Activated naive CD4-positive, alpha-beta T cell treated with anti-CD3 and anti-CD28 coated beads, Interleukin-2, amount 50 U/mL, for 72 hours (primary cell): ENCODE measurements at regions not wholly inside any gene's neighbourhood (a gene's known extent, or its start where the extent isn't known, plus 50 kb on each side); places are given as distances from the start of the nearest gene placed in this dataset.
"Not testable (repeated sequence)": the region's sequence is repeated elsewhere in the genome, so short reads cannot be mapped to it uniquely, and the experiment has no call there.

Experiments used
- ATAC-seq, 2 donors: fragments of 150-1000 bp; cut with Tn5 transposase; 2 replicates each; pipeline ENCODE4 v1.10.0; 2021; ENCODE audit warnings: mild to moderate bottlenecking in 2 of 2, moderate library complexity in 2 of 2
- DNase-seq, 2 donors: peaks; one replicate each; pipeline ENCODE4 v3.0.0; 2021 to 2022; ENCODE audit warnings: low spot score in 2 of 2
- H3K27ac Mint-ChIP-seq, 2 donors: one replicate each; pipeline ENCODE4 v1.8.0; 2022; ENCODE audit warnings: mild to moderate bottlenecking in 2 of 2, mixed read lengths in 2 of 2
- H3K36me3 Mint-ChIP-seq, 2 donors: one replicate each; pipeline ENCODE4 v1.8.0; 2022; ENCODE audit warnings: mixed read lengths in 2 of 2
- H3K9me3 Mint-ChIP-seq, 2 donors: one replicate each; pipeline ENCODE4 v1.8.0; 2022; ENCODE audit warnings: mixed read lengths in 2 of 2

GRCh38 chr12:25320123-25321006 is 69.6 kb upstream of the KRAS start:
- DNase-seq (peak in 1 of 2 donors; percentile 25), ATAC-seq (peak; percentile 78 to 87)
- Mint-ChIP-seq H3K27ac (peak overlapping the region; percentile 48 to 79), H3K36me3 (peaks cover 0 to 5% of the 10 kb centered on the region in 2 donors), H3K9me3 (peaks cover 5% of the 10 kb centered on the region in 2 donors)

- peaks cover 5% of the 10 kb centered on the region in 2 donors for H3K9me3 Mint-ChIP-seq
- peak overlapping the region in 1 of 2 donors; percentile 79 for H3K27ac Mint-ChIP-seq
- DNase-seq: no peak
- peak in 1 of 2 donors; percentile 5 for ATAC-seq
- H3K36me3 Mint-ChIP-seq: peaks cover 0 to 10% of the 10 kb centered on the region in 2 donors
Measured at GRCh38 chr12:25319233-25319984, 68.7 kb upstream of the KRAS start.

GRCh38 chr12:25317553-25317952 is 66.8 kb upstream of the KRAS start:
- peaks cover 5% of the 10 kb centered on the region in 2 donors for H3K9me3 Mint-ChIP-seq
- ATAC-seq (no peak), DNase-seq (no peak)
- no peak overlapping the region for H3K27ac Mint-ChIP-seq
- peaks cover 0 to 10% of the 10 kb centered on the region in 2 donors for H3K36me3 Mint-ChIP-seq

- Mint-ChIP-seq H3K9me3 (peaks cover 5% of the 10 kb centered on the region in 2 donors), H3K36me3 (peaks cover 0 to 10% of the 10 kb centered on the region in 2 donors), H3K27ac (no peak overlapping the region)
- DNase-seq: no peak
- ATAC-seq: no peak
Measured at GRCh38 chr12:25315388-25315787, 64.7 kb upstream of the KRAS start.

GRCh38 chr12:25313266-25313990 is 62.7 kb upstream of the KRAS start:
- not testable (repeated sequence) for ATAC-seq, H3K27ac Mint-ChIP-seq, H3K9me3 Mint-ChIP-seq, DNase-seq
- peaks cover 0 to 10% of the 10 kb centered on the region in 2 donors for H3K36me3 Mint-ChIP-seq

- ATAC-seq (no peak), DNase-seq (no peak)
- H3K9me3 Mint-ChIP-seq: peaks cover 4 to 9% of the 10 kb centered on the region in 2 donors
- no peak overlapping the region for H3K27ac Mint-ChIP-seq
- peaks cover 0 to 9% of the 10 kb centered on the region in 2 donors for H3K36me3 Mint-ChIP-seq
Measured at GRCh38 chr12:25311506-25311905, 60.8 kb upstream of the KRAS start.

- not testable (repeated sequence) for H3K36me3 Mint-ChIP-seq, ATAC-seq, H3K27ac Mint-ChIP-seq, DNase-seq
- peaks cover 0 to 11% of the 10 kb centered on the region in 2 donors for H3K9me3 Mint-ChIP-seq
Measured at GRCh38 chr12:25310071-25310470, 59.3 kb upstream of the KRAS start.

- Mint-ChIP-seq H3K27ac (no peak overlapping the region), H3K9me3 (peaks cover 0 to 14% of the 10 kb centered on the region in 2 donors), H3K36me3 (no peaks in the 10 kb centered on the region)
- DNase-seq: no peak
- no peak for ATAC-seq
Measured at GRCh38 chr12:25308756-25309155, 58.0 kb upstream of the KRAS start.

- no peaks in the 10 kb centered on the region for H3K36me3 Mint-ChIP-seq
- no peak for ATAC-seq
- DNase-seq: no peak
- H3K9me3 Mint-ChIP-seq: peaks cover 0 to 15% of the 10 kb centered on the region in 2 donors
- peak overlapping the region in 1 of 2 donors; percentile 51 for H3K27ac Mint-ChIP-seq
Measured at GRCh38 chr12:25307818-25308217, 57.1 kb upstream of the KRAS start.

- Mint-ChIP-seq H3K9me3 (peaks cover 0 to 10% of the 10 kb centered on the region in 2 donors), H3K27ac (no peak overlapping the region), H3K36me3 (no peaks in the 10 kb centered on the region)
- no peak for ATAC-seq
- DNase-seq: no peak
Measured at GRCh38 chr12:25301798-25302197, 51.1 kb upstream of the KRAS start.
